ENCODE measurements at regions not wholly inside any gene's neighbourhood (a gene's known extent, or its start where the extent isn't known, plus 50 kb on each side); places are given as distances from the start of the nearest gene placed in this dataset.

DNA sequence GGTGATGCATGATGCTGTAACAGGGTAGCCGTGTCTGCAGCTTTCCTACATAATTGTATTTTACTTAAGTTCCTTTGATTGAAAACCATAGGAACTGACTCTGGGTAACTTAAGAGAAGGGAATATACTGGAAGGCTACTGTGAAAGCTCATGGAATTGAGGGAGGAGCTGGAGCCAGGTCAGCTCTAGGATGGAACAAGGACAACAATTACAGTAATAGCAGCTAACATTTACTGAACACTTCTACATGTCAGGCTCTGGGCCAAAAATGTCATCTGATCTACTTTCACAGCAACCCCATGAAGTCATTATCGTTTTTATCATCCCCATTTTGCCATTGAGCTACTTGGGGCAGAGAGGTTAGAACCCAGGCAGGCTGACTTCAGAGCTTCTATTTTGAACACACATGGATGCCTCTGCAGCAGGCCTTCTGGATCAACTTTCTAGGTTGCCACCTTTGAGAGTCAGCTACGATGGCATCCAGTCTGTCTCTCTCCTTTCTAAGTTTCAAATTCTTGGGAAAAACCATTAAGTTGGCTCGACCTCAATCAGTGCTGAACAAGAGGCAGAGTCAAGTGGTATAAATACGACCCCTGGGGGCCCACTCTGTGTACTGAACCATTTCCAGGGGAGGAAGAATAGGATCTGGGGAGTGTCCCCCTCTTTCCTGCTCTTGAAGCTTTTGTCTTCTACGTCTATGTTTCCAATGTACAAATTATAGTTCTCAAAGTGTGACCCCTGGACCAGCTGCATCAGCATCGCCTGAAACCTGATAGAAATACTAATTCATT, 272.3 kb upstream of the PLPP4 start:
- no peak for TF ChIP-seq GATA2 (IDR thresholded peaks at IDR 0.05; ENCODE audit: low read depth, low read length)
- no peak for TF ChIP-seq GATA3 (IDR thresholded peaks at IDR 0.05; ENCODE audit: low read depth, low read length)

DNA sequence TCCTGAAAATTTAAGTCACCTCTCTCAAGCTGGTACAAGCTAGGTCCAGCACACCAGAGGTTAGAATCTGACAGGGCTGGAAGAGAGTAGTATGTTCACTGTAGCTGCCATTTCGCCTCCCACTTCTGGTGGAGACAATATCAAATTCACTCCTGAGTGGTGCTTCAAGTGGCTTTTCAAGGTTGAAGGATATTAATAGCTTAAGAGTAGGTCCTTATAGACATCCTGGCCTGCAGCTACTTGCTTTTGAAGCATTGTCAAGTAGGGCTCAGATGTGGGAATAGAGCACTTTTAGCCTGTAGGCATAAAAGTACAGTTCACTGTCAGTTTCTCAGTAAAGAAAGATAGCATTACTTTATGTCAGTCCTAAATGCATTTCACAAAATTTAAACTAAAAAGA, 270.5 kb upstream of the PLPP4 start:
- no peak for TF ChIP-seq GATA3 (IDR thresholded peaks at IDR 0.05; ENCODE audit: low read depth, low read length)

DNA sequence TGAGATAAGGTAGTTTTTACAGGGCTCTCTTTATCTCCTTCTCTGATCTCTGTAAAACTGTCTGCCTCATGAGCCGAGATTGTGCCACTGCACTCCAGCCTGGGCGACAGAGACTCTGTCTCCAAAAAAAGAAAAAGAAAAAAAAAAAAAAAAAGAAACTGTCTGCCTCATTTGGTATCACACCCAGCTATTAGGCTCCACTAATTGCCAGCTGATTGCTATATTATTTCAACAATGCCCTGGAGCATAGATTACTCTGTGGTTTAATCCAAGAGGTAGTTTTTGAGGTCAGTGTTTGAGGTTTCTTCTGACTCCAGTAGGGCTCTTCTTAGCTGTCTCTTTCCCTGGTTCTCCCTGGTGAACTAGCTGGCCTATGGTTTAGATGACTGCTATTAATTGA, 268.1 kb upstream of the PLPP4 start:
- TF ChIP-seq GATA3 (IDR thresholded peaks at IDR 0.05; ENCODE audit: low read depth, low read length): no peak
- TF ChIP-seq GATA2 (IDR thresholded peaks at IDR 0.05; ENCODE audit: low read depth, low read length): peak; percentile 26; the same call in 1 of the 2 replicates

DNA sequence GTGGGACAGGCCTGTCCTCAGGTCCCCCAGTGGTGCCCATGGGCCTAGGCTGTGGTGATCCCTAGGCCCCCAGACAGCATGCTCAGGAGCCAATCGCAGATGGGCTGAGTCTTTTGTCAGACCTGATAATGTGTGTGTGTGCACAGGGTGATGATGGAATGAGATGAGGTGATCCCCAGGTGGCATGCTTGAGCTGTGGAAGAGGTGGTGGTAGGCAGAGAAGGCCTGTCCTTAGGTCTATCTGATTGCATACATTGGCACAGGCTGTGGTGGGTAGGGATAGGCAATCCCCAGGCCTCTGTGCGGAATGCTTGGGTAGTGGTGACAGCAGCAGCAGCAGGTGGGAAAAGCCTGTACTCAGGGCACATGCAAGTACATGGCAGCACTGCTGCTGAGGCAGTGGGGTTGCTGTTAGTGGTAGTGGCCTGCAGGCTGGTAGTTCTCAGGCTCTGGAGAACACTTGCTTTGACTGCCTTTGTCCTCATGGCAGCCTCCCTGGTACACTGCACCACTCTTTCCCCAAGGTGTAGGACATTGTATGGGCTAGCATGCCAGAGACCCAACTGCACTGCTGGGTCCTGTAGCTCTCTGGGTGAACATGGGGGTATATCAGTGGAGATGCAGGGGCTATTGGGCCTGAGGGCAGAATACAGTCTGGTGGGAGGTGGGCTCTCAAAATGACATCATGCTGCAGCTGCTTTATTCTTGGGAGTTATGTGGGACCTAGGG, 260.9 kb upstream of the PLPP4 start:
- TF ChIP-seq GATA3 (IDR thresholded peaks at IDR 0.05; ENCODE audit: low read depth, low read length) (no peak), GATA2 (IDR thresholded peaks at IDR 0.05; ENCODE audit: low read depth, low read length) (no peak)

DNA sequence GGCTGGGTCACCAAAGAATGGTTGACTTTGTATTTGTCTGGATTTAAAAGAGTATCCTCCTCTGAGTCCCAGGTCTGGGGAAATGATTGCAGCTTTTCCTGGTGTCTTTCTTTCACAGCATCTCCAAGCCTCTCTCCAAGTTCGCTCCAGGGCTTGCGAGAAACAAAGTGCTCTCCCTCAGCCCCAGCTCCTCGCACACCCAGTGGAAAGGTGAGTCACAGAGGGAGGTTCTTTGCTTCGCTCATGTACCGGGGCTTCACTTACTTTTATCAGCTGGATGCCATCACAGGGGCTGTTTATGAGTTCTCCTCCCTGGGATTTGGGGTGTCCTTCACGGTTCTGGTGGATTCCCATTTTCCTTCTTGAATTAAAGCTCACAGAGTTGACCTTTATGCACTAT, 252.2 kb upstream of the PLPP4 start:
- TF ChIP-seq GATA3 (IDR thresholded peaks at IDR 0.05; ENCODE audit: low read depth, low read length) (no peak), GATA2 (IDR thresholded peaks at IDR 0.05; ENCODE audit: low read depth, low read length) (no peak)

DNA sequence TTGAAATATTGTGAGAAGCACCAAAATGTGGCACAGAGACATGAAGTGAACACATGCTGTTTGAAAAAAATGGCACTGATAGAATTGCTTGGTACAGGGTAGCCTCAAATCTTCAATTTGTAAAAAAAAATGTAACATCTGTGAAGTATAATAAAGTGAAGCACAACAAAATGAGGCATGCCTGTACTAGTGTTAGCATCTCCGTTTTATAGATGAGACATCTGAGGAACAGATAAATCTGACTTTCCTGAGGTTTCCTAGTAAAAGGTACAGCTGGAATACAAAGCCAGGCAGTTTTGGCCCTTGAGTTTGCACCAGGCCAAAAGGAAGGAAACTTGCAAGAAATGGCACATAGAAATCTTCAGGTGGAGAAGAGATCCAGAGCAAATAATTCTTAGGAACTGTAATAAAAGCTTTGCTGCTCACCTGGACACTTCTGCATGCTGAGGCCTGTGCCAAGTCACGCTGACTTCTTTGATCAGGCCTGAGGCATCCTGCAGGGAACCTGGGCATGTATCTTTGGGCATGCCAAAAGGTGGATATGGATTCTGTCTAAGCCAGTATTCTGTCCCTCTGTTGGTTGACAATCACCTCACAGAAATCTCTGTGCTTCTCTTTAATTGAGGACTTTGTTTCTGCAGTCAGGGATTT, 251.5 kb upstream of the PLPP4 start:
- no peak for TF ChIP-seq GATA2 (IDR thresholded peaks at IDR 0.05; ENCODE audit: low read depth, low read length)
- no peak for TF ChIP-seq GATA3 (IDR thresholded peaks at IDR 0.05; ENCODE audit: low read depth, low read length)

DNA sequence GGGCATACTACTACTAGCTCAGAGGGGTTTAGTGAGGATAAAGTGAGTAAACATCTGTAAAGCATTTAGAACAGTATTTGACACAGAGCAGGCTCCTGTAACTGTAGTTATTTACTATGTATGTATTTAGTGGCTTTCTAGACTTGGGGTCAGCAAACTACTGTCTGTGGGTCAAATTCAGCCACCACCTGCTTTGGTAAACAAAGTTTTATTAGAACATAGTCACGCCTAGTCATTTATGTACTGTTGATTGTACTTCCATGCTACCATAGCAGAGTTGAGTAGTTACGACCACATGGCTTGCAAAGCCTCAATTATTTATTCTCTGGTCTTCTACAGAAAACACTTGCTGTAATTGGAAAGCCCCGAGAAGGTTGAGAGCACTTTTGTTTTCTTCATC, 248.5 kb upstream of the PLPP4 start:
- TF ChIP-seq GATA2 (IDR thresholded peaks at IDR 0.05; ENCODE audit: low read depth, low read length) (no peak), GATA3 (IDR thresholded peaks at IDR 0.05; ENCODE audit: low read depth, low read length) (no peak)

DNA sequence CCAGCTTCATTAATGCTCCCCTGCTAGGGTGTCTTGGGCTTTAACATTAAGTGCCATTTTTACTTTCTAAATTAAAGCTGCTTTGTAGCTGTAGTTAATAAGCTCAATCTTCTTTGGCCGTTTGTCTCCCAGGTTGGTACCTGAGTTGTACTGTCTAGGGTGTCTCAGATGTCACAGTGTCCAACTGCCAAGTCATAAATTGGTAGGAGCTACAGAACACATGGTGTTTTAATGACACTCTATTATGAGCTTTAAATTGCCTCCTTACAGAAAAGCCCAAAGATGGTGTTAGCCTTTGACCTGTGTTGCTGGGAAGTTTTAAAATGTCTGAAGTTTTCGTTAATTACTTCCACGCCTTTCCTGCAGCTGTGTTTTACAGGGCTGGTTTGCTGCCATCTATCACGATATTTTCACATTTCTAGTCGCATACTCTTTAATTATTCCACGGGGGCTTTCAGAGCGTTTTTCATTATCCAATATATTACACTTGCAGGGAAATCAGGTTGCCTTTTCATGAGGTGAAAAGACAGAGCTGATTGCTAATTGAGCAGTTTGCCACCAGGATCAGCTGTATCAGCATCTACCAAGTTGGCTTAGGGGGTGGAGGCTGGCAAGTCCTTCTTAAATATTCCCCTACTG, 247.8 kb upstream of the PLPP4 start:
- TF ChIP-seq GATA3 (IDR thresholded peaks at IDR 0.05; ENCODE audit: low read depth, low read length) (no peak), GATA2 (IDR thresholded peaks at IDR 0.05; ENCODE audit: low read depth, low read length) (no peak)

DNA sequence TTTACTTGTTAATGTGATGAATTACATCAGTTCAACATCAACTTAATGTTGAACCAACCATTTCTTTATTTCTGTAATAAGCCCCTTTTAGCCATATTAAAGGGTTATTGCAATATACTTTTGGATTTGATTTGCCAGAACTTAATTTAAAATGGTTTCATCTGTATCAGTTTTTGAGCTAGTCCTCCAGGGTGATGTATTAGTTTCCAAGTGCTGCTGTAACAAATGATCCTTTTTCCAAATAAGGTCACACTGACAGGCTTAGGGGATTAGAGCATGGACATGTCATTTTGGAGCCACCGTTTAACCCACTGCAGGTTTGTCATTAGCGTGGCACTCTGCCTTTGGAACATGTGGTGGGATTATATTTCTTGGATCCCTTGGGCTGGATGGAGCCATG, 244.8 kb upstream of the PLPP4 start:
- TF ChIP-seq GATA3 (IDR thresholded peaks at IDR 0.05; ENCODE audit: low read depth, low read length): no peak
- no peak for TF ChIP-seq GATA2 (IDR thresholded peaks at IDR 0.05; ENCODE audit: low read depth, low read length)

DNA sequence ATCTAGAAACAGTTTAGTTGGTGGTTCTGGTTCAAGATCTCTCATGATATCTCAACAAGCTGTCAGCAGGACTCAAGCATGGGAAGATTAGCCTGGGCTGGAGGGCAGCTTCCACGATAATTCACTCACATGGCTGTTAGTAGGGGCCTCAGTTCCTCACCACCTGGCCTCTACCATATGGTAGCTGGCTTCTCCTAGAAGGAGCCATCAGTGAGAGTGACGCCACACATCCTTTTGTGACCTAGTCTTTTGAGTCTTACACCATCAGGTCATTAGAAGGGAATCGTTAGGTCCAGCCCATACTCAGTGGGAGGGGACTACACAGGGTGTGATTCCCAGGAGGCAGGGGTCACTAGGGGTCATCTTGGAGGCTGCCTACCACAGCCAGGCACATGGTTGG, 239.3 kb upstream of the PLPP4 start:
- TF ChIP-seq GATA2 (IDR thresholded peaks at IDR 0.05; ENCODE audit: low read depth, low read length) (no peak), GATA3 (IDR thresholded peaks at IDR 0.05; ENCODE audit: low read depth, low read length) (no peak)

DNA sequence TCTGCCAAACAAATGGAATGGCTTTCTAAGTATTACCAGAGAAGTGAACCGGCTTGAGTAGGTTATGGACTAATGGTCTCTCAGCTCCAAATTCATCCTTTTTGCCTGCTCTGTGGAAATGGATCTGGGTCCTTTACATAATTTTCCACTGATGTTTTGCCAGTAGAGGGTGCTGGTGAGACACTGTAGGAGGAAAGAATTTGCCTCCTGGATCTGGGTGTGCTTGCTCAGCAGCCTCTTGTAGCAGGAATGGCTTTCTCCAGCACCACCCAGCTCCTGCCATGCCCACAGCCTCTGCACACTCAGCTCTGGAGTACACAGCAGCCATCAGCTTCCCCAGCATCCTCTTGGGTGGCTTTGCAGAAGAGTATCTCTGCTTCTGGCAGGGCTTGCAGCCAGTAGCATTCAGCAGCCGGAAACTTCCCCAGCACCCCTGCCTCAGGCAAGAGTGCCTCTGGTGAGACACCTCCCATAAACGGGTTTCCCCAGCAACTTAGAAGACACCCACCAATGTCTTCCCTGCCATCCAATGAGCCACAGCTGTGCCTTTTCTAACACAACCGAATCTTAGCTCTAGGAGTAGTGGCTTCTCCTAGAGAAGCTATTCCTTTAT, 235.0 kb upstream of the PLPP4 start:
- TF ChIP-seq GATA3 (IDR thresholded peaks at IDR 0.05; ENCODE audit: low read depth, low read length) (no peak), GATA2 (IDR thresholded peaks at IDR 0.05; ENCODE audit: low read depth, low read length) (no peak)

DNA sequence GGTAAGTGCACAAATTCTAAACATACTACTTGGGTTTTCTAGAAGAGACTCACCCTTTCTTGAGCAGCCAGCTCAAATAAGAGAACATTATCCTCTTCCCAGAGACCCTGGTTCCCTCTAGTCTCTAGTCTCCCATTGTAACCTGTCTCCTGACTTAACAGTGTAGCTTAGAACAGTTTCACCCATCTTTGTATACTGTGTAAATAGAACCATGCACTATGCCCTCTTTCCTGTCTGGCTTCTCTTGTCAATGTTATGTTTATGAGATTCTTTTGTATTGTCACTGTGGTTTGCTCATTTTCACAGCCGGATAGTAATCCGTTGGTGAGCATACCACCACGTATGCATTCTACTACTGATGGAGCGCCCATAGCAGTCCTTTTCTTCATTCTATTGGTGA, 227.4 kb upstream of the PLPP4 start:
- no peak for TF ChIP-seq GATA2 (IDR thresholded peaks at IDR 0.05; ENCODE audit: low read depth, low read length)
- TF ChIP-seq GATA3 (IDR thresholded peaks at IDR 0.05; ENCODE audit: low read depth, low read length): no peak

DNA sequence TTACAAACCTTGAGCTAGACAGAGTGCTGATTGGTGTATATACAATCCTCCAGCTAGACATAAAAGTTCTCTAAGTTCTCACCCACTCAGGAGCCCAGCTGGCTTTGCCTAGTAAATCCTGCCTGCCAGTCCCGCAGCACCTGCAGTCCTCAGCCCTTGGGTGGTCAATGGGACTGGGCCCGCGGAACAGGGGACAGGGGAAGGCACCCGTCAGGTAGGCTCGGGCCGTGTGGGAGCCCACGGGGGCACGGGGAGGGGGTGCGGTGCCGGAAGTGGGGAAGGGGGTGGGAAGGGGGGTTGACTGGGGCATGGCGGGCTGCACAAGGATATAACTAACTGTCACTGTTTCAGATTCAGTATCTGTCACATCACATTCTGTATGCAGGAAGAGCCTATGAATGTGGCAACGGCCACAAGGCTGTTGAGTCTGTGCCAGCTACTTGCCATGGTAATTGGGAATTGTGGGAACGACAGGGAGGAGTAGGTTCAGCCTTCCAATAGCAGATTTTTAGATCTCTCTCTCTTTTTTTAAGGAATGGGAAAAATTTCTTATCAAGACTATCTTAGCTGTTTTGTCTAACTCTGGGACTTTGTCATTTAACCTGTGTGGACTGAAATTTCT, 205.1 kb upstream of the PLPP4 start:
- TF ChIP-seq GATA2 (IDR thresholded peaks at IDR 0.05; ENCODE audit: low read depth, low read length): no peak

DNA sequence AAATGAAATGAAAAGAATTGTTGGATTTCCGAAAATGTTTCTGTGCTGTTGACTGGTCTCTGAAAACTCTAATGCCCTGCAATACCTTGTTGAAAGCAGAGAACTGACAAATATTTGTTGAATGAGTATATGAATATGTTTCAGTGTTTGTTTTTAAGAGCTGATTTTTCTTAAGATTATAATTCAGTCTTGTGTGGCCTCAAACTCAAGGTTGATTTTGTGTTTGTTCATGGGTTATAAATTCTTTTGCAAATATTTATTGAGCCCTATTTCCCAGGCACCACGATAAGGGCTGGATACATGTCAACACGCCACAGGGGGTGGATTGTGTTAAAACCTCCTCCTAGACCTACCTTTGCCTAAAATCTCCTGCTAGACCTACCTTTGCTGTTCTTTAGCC, 203.9 kb upstream of the PLPP4 start:
- TF ChIP-seq GATA2 (IDR thresholded peaks at IDR 0.05; ENCODE audit: low read depth, low read length) (no peak), GATA3 (IDR thresholded peaks at IDR 0.05; ENCODE audit: low read depth, low read length) (no peak)
